ENCODE measurements at regions not wholly inside any gene's neighbourhood (a gene's known extent, or its start where the extent isn't known, plus 50 kb on each side); places are given as distances from the start of the nearest gene placed in this dataset.
"Not testable (repeated sequence)": the region's sequence is repeated elsewhere in the genome, so short reads cannot be mapped to it uniquely, and the experiment has no call there.

DNA sequence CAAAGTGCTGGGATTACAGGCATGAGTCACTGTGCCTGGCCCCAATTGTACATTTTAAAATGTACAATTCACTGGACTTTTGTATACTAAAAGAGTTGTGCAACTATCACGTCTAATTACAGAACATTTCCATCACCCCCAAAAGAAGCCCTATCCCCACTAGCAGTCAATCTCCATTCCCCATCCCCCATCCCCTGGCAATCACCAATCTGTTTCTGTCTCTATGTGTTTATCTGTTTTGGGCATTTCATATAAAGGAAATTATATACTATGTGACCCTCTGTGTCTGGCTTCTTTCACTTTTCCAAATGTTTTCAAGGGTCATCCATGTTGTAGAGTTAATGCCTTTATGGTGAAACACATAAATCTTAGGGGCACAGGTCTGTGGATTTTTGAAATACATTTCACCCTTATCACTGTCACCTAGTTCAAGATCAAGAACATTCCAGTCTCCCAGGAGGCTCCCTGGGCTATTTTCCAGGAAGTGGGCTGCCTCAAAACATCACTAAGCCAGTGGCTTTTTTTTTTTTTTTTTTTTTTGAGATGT lies 129.2 kb downstream of the CRLF3 start:
- DNase-seq (ENCODE audit: low spot score); in situ Hi-C loops (cut with HindIII; ENCODE audit: low sequenced_read_pairs): not testable (repeated sequence)

DNA sequence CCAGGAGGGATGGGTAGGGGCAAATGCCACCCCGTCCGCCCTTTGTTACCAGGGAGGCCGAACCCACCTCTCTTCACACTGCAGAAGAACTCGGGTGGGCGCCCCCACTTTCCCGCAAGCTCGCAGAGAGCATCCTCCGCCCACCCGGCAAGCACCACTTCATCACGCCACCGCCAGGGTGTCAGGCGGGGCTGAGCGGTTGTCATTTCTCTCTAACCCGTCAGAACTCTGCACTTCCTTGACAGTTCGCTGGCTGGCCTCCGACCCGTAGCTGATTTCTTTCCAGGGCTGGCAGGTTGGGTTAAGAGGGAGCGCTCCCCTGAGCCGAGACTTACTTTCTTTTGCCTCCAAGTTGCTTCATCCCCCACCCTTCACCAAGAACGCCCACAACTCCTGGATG lies 130.7 kb downstream of the CRLF3 start:
- DNase-seq (ENCODE audit: low spot score); in situ Hi-C loops (cut with HindIII; ENCODE audit: low sequenced_read_pairs): not testable (repeated sequence)

DNA sequence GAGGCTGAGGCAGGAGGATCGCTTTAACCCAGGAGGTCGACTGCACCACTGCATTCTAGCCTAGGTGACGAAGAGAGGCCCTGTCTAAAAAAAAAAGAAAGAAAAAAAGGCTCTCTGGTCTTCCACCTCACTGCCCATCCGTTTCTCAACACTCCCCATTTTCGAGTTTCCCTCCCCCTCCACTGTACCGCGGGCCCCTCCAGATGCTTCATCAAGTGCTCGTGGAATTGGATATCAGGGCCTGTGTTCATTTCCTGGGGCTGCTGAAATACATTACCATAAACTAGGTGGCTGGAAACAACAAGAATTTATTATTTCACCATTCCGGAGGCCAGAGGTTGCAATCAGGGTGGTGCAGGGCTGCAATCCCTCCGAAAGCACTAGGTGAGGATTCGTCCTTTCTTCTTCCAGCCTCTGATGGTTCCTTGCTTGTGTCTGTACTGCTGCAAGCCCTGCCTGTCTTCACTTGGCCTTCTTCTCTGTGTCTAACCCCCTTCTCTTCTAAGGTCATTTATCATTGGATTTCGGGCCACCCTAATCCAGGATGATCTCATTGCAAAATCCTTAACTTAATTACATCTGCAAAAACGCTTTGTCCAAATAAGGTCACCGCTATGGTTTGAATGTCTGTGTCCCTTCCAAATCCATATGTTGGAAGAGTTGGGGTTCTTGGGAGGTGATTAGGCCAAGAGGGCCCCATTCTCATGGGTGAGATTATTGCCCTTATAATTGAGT lies 135.1 kb downstream of the CRLF3 start:
- DNase-seq (ENCODE audit: low spot score); in situ Hi-C loops (cut with HindIII; ENCODE audit: low sequenced_read_pairs): not testable (repeated sequence)

DNA sequence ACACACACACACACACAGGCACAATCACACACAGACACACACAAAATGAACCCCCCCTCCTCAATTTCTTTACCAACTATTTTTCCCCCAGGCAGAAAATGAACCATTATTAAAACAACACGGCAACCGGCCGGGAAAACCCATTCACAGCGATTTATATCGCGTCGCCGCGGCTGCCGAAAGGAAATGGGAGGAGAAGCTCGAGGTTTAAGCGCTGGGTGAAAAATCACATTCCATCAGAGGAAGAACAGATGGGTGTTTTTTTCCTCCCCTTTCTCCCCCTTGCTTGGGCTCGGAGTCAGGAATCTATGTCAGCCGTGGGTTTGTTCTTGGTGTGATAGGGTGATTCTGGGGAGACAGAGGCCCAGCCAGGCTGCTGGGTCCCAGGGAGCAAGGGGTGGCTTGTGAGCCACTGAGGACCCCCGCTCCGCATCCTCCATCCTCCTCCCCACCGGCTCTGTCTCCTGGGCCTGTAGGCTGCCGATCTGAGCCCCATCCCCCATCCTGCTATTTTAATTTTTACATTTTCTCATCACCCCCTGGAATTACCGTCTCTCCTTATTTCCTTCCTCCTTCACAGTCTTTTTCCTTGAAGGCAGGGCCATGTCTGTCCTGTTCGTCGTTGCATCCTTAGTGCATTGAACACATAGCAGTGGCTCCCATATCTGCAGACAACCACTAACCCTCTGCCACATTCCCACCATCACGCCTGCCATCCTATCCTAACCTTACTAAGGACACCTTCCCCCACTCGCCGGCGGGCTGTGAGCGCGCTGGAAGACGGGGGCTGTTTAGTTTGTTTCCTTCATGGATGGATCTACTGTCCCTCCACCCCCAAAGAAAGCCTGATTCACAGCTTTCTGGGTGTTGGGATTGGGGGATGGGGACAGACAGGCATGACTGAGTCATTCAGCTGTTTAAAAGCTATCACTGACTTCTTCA lies 137.7 kb downstream of the CRLF3 start:
- DNase-seq (ENCODE audit: low spot score); in situ Hi-C loops (cut with HindIII; ENCODE audit: low sequenced_read_pairs): not testable (repeated sequence)

DNA sequence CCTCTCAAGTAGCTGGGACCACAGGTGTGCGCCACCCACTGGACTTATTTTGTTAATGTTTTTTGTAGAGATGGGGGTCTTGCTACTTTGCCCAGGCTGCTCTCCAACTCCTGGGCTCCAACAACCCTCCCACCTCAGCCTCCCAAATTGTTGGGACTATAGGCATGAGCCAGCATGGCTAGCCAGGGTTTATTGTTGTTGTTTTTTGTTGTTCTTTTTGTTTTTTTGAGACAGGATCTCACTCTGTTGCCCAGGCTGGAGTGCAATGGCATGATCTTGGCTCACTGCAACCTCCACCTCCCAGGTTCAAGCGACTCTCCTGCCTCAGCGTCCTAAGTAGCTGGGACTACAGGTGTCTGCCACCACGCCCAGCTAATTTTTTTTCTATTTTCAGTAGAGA lies 142.2 kb downstream of the CRLF3 start:
- DNase-seq (ENCODE audit: low spot score); in situ Hi-C loops (cut with HindIII; ENCODE audit: low sequenced_read_pairs): not testable (repeated sequence)

DNA sequence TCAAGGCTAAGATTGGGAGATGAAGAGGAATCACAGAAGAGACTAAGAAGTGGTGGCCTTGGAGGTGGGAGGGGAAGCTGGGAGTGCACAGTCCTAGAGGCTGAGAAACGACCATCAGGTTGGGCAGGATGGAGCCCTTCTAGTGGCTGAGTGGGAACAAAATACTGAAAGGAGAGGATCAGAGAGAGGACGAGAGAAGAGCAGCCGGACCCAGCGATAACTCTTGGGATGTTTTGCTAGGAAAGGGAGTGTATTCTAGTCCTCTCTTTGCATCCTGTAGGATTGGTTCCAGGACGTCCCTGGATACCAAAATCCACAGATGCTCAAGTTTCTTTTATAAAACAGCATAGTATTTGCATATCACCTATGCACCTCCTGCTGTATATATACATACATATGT lies 143.8 kb downstream of the CRLF3 start:
- in situ Hi-C loops (cut with HindIII; ENCODE audit: low sequenced_read_pairs); DNase-seq (ENCODE audit: low spot score): not testable (repeated sequence)

DNA sequence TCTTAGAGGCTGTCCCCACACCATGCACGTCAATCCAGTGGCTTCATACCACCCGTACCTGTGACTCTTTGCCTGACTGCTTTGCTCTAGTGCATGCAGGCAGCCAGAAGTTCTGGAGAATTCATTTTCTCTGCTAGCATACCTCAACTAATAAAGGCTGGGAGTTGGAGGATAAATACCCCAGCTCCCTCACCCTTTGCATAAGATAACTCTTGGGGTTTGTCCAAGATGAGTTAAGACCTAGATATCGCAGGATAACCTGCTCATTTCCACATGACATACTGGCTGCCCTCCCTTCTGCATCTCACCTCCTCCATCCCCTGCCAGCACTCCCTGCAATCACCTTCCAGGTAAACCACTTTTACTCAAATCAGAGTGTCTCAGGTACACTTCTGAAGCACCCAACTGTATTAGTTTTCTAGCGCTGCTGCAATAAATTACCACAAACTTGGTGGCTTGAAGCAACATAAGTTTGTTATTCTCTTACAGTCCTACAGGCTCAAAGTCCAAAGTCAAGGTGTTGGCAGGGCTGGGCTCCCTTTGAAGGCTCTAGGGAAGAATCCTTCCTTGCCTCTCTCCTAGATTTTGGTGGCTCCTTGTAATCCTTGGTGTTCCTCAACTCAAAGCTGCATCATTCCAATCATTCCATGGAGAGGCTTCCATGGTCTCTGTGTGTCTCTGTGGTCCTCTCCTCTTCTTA lies 146.8 kb downstream of the CRLF3 start:
- in situ Hi-C loops (cut with HindIII; ENCODE audit: low sequenced_read_pairs) = no loop called here
- DNase-seq (ENCODE audit: low spot score) = no peak

DNA sequence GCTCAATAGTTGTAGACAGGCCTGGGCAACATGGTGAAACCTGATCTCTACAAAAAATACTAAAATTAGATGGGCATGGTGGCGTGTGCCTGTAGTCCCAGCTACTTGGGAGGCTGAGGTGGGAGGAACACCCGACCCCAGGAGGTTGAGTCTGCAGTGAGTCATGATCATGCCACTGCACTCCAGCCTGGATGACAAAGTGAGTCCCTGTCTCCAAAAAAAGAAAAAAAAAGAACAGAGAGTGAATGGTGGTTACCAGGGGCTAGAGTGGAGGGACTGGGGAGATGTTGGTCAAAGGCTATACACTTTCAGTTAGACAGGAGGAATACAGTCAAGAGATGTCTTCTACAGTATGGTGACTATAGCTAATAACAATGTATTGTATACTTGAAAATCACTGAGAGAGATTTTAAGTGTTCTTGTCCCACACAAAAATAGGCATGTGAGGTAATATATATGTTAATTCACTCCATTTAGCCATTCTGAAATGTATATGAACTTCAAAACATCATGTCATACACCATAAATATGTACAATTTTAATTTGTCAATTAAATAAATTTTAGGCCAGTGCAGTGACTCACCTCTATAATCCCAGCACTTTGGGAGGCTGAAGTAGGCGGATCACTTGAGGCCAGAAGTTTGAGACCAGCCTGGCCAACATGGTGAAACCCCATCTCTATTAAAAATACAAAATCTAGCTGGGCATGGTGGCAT lies 148.6 kb downstream of the CRLF3 start:
- in situ Hi-C loops (cut with HindIII; ENCODE audit: low sequenced_read_pairs); DNase-seq (ENCODE audit: low spot score): not testable (repeated sequence)

DNA sequence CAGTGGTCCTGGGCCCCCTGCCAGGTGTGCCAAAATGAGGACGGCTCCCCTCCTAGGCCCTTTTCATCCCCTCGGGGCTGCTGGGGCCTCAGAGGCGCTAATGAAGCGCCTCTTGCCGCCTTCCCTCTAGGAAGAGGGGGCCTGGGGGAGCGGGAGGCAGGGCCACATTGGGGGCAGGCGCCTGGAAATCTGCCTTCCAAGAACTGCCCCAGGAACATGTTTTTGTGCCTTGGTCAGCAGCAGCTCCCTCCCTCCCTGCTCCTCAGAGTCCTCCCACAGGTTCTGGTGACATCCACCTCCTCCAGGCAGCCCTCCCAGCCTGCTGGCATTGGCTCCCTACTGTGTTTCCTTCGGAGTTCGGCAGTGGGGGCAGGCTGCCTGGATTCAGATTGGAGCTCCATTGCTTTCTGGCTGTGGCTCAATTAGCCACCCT lies 155.3 kb downstream of the CRLF3 start:
- in situ Hi-C loops (cut with HindIII; ENCODE audit: low sequenced_read_pairs); DNase-seq (ENCODE audit: low spot score): not testable (repeated sequence)

DNA sequence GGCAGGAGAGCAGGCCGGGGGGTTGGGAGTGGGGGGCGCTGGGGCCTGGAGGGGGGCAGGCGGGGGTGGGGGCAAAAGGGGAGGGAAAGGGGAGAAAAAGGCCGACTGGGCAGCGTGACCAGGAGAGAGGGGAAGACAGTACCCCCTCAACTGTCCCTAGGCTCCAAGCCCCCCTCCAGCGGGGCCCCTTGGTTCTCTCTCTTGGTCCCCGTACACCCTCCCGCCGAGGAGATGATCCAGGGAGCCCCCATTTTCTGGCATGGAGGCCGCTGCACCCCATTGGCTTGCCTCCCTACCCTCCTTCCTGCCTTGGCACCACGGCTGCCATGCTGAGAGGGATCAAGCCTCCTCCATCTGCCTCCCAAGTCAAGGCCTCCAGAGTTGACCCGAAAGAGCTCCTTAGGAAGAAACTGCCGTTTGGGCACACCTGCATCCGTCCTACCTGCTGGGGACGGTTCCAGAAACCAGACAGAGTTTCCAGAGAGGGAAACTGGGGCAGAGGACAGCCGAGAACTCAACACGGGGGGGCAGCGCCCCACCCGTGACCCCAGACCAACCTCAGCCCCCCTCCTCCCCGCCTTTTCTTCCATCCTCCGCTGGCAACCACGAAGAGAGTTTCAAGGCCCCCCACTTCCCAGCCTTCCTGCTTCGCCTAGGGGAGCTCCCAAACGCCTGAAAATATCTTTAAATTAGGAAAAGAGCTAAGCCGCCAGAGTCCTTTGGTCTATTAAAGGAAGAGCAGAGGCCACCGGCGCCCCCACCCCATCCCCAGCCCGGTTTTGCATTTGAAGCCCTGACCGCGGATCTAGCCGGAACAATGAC lies 155.9 kb downstream of the CRLF3 start:
- DNase-seq (ENCODE audit: low spot score) = not testable (repeated sequence)

DNA sequence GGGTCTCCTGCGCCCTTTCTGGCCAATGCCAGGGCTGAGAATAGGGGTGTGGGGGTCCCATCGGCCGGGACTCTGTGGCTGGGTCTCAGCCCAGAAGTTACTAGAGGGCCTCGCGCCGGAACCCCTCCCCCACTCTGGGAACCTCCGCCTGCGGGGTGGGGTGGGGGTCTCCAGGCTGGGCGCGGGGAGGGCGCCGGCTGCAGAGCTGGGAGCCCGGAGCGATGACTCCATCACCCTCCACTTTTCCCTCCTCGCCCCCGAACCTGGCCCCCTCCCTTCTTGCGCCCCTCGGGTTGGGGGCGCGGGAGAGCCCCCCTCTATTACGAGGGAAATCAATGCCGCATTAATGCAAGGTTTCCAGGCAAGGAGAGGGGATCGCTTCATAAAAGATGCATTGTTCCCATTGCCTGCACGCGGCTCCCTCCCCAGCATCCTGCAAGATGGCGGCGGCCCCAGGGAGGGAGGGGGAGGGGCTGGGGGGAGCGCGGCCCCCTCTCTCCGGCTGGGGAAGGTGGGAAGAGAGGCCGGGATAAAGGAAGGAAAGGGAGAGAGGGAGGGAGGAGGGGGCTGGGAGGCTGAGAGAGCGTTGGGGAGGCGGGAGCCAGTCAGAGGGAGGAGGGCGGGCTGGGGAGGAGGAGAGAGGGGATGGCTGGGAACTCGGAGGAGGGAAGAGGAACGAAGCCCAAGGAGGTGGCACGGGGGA lies 156.7 kb downstream of the CRLF3 start:
- in situ Hi-C loops (cut with HindIII; ENCODE audit: low sequenced_read_pairs) = not testable (repeated sequence)
- peak; percentile 69 for DNase-seq (ENCODE audit: low spot score)

More for the DNA sequence above, 155.9 kb downstream of the CRLF3 start:
- in situ Hi-C loops (cut with HindIII; ENCODE audit: low sequenced_read_pairs) = not testable (repeated sequence)

DNA sequence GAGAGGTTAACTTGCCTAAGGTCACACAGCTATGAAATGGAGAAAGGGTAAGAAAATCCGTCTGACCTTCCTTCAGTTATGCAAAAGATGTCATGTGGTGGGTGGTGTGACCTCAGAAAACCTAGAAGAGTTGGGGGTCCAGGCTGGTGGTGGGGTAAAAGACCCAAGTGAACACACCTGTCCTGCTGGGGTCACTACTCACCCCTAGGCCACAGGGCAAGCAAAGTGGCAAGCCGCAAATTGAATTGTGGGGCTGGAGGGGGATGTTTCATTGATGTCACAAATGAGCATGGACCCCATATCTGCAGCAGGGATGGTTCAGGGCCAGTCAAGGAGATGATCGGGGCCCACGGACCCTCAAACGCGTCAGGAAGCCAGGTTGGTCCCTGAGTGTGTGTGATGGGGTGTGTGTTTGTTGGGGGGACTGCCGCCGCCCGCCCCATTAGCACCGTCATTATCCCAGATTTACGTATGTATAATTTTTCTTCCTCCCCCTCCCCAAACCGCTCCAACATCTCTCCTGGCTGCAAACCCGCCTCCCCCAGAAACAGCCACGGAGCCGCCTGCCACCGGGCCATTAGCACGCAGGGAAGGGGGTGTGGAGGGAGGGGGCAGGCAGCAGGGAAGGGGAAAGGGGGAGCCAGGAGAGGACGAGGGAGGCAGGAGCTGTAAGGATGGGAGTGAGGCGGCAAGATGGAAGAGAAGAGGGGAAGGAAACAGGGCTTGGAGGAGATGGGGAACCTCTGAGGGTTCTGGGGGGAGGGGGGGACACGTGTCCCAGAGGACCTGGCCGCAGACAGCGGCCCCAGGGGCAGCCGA lies 157.4 kb downstream of the CRLF3 start:
- DNase-seq (ENCODE audit: low spot score) = peak; percentile 18
- in situ Hi-C loops (cut with HindIII; ENCODE audit: low sequenced_read_pairs) = not testable (repeated sequence)

DNA sequence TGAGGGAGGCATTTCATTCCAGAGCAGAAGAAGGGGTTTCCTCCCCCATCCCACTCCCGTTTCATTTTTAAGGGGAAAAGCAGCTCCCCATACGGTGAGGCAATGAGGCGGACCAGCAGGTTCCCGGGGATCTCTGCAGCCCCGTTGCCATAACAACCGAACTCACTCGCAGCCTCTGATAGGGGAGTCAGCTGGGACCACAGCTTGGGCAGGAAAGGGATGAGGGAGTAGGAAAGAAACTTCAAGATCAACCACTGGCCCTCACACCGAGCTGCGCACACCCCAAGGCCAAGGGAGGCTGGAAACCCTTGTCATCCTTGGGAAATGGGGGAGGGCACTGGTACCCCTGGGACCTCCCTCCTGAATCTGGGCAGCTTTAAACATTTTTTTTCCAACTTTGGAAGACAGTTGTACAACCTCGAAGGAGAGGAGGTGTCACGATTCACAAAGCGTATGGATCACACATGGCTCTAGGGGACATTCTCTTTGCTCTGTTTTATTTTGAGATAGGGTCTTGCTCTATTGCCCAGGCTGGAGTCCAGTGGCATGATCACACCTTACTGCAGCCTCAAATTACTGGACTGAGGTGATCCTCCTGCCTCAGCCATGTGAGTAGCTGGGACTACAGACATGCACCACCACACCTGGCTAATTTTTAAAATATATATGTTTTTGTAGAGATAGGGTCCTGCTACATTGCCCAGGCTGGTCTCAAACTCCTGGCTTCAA lies 160.6 kb downstream of the CRLF3 start:
- in situ Hi-C loops (cut with HindIII; ENCODE audit: low sequenced_read_pairs) = not testable (repeated sequence)
- DNase-seq (ENCODE audit: low spot score) = peak; percentile 64

DNA sequence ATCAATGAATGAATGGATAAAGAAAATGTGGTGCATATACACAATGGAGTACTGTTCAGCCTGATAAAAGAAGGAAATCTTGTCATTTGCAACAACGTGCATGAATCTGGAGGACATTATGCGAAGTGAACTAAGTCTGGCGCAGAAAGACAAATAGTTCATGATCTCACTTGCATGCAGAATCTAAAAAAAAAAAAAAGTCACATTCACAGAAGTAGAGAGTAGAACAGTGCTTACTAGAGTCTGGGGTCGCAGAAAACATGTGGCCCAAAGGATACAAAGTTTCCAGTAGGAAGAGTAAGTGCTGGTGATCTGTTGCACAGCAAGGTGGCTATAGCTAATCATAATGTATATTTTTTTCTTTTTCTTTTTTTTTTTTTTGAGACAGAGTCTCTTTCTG lies 167.3 kb downstream of the CRLF3 start:
- DNase-seq (ENCODE audit: low spot score); in situ Hi-C loops (cut with HindIII; ENCODE audit: low sequenced_read_pairs): not testable (repeated sequence)

DNA sequence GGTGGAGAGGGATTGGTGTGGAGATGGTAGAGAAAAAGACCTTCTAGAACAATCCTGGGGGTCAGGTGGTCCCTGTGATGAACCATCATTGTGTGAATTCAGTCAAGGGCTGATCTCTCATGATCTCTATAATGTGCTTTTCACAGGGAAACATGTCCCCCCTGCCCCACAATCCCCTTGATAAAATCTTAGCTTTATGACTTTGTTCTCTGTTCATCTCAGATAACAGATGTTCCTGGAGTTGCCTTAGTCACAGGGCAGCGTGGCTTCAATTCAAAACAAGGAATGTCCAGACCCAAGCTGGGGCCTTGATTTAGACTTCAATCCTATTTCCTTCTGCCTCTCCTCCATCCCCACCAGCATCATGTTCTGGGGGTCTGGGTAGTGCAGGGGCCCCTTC lies 171.5 kb downstream of the CRLF3 start:
- DNase-seq (ENCODE audit: low spot score); in situ Hi-C loops (cut with HindIII; ENCODE audit: low sequenced_read_pairs): not testable (repeated sequence)

DNA sequence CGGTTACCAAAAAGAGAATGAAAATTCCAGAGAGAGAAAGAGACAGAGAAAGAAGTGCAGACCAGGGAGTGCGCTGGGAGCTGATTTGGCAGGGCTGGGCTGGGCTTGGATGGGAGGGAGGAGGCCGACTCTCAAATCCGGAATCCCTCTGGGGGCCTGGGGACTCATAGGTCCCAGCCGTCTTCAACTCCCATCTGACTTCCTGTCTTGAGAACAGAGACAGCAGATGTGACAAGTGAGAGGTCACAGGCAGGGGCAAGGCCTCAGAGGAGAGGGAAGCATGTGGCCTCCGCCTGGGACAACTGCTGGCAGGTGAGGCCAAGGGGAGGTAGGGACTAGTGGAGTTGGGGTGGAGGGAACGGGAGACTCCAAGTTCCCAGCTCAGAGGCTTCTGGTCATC lies 172.9 kb downstream of the GOSR1 start:
- DNase-seq (ENCODE audit: low spot score); in situ Hi-C loops (cut with HindIII; ENCODE audit: low sequenced_read_pairs): not testable (repeated sequence)

Measured in G401 (cell line).